Astrocyte of the cerebellum (primary cell): ENCODE measurements at regions not wholly inside any gene's neighbourhood (a gene's known extent, or its start where the extent isn't known, plus 50 kb on each side); places are given as distances from the start of the nearest gene placed in this dataset.
"Not testable (repeated sequence)": the region's sequence is repeated elsewhere in the genome, so short reads cannot be mapped to it uniquely, and the experiment has no call there.

Experiments used
- DNase-seq: peaks from one replicate; pipeline ENCODE4 v3.0.0-alpha.2; 2011; ENCODE audit warnings: low read depth
- H3K4me3 ChIP-seq: 2 replicates; pipeline ENCODE4 v1.5.1; 2011; ENCODE audit warnings: mild to moderate bottlenecking, low read depth, low read length, moderate library complexity
- CTCF ChIP-seq: IDR thresholded peaks from 2 replicates; pipeline ENCODE4 v1.5.1; 2012; ENCODE audit warnings: low read length, low read depth, moderate library complexity, mild to moderate bottlenecking; ENCODE audit errors: missing control alignments
- in situ Hi-C: cut with HindIII; loops from 2 replicates; pipeline ENCODE4 v1.10.0; 2017; ENCODE audit warnings: low sequenced_read_pairs

- DNase-seq, result no peak
- in situ Hi-C loops, result no loop called here
- H3K4me3 ChIP-seq, result no peak overlapping the region
- TF ChIP-seq CTCF, result no peak
These were observed 121.3 kb downstream of the RAMP3 start for GRCh38 chr7:45278763-45279398.

- in situ Hi-C loops, DNase-seq, H3K4me3 ChIP-seq: not testable (repeated sequence)
These were observed 132.0 kb downstream of the RAMP3 start for GRCh38 chr7:45289611-45290010.

- in situ Hi-C loops, result no loop called here
- DNase-seq, result no peak
- H3K4me3 ChIP-seq, result no peak overlapping the region
- TF ChIP-seq CTCF, result no peak
These were observed 133.3 kb downstream of the RAMP3 start for GRCh38 chr7:45290880-45291279.

- TF ChIP-seq CTCF, result no peak
- in situ Hi-C loops, result no loop called here
- H3K4me3 ChIP-seq, result no peak overlapping the region
- peak; percentile 52 for DNase-seq
These were observed 134.9 kb downstream of the RAMP3 start for GRCh38 chr7:45292481-45292880.

GRCh38 chr7:45293295-45293942 is 135.8 kb downstream of the RAMP3 start:
- no peak for DNase-seq
- no peak for TF ChIP-seq CTCF
- H3K4me3 ChIP-seq, result no peak overlapping the region
- in situ Hi-C loops, result no loop called here

- no peak for TF ChIP-seq CTCF
These were observed 137.0 kb downstream of the RAMP3 start for GRCh38 chr7:45294559-45294958.

GRCh38 chr7:45295222-45295621 is 137.6 kb downstream of the RAMP3 start:
- TF ChIP-seq CTCF, result no peak
- H3K4me3 ChIP-seq, result no peak overlapping the region
- no peak for DNase-seq
- in situ Hi-C loops, result no loop called here

More at GRCh38 chr7:45294559-45294958, 137.0 kb downstream of the RAMP3 start:
- no peak overlapping the region for H3K4me3 ChIP-seq
- in situ Hi-C loops, result no loop called here
- no peak for DNase-seq
